T47D (cell line): ENCODE measurements at regions not wholly inside any gene's neighbourhood (a gene's known extent, or its start where the extent isn't known, plus 50 kb on each side); places are given as distances from the start of the nearest gene placed in this dataset.
"Not testable (repeated sequence)": the region's sequence is repeated elsewhere in the genome, so short reads cannot be mapped to it uniquely, and the experiment has no call there.

Experiments
- DNase-seq, 2 experiments: peaks; one replicate each; pipeline versions ENCODE4 v3.0.0 to v3.0.0-alpha.2; 2011 to 2012; ENCODE audit warnings: low read depth in 1 of 2, low spot score in 1 of 2
- JUND ChIP-seq: IDR thresholded peaks from 2 replicates; pipeline ENCODE4 v1.6.1; 2012; ENCODE audit warnings: low read depth
- in situ Hi-C: cut with HindIII; loops from 2 replicates; pipeline ENCODE4 v1.10.0; 2016; ENCODE audit warnings: low sequenced_read_pairs, low pct_unique_long_range_greater_than_20kb

DNA sequence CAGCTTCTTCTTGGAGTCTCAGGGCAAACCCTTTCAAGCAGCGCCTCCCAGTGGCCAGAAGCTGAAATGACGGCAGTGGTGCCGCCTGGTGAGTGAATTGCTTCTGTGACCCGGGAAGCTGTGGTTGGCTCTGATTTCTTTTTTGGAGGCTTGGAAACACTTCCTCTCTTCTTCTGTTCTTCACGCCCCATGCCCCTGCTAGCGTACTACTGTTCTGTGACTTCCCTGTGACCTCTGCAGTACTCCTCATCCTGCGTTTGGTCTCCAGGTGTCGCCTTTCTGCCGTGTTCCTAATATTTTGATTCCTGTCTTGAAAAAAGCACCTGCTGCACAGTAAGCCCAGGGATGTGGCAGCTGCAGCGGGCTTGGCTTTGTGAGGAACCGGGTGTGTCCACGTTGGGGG lies 176.4 kb downstream of the ADRA2C start:
- peak; percentile 9 to 70 for DNase-seq
- in situ Hi-C loops = not testable (repeated sequence)

DNA sequence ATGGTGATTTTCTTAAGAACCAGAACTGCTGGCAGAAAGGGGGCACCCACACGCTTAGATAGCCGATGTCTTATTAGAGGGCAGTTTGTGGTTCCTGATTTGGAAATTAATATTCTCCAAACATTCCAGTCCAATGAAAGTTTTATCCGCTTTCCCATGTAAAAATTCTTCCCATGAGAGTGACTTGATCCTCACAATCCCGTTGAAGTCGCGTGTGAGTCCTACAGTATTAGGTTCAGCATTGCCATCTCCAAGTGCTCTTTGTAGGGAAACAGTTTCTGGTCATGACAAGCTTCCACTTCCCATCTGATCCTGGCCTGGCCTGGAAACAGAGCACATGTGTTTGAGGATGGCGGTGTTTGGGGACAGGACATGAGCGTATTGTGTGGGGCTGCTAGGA lies 176.9 kb downstream of the ADRA2C start:
- DNase-seq, in situ Hi-C loops: not testable (repeated sequence)

DNA sequence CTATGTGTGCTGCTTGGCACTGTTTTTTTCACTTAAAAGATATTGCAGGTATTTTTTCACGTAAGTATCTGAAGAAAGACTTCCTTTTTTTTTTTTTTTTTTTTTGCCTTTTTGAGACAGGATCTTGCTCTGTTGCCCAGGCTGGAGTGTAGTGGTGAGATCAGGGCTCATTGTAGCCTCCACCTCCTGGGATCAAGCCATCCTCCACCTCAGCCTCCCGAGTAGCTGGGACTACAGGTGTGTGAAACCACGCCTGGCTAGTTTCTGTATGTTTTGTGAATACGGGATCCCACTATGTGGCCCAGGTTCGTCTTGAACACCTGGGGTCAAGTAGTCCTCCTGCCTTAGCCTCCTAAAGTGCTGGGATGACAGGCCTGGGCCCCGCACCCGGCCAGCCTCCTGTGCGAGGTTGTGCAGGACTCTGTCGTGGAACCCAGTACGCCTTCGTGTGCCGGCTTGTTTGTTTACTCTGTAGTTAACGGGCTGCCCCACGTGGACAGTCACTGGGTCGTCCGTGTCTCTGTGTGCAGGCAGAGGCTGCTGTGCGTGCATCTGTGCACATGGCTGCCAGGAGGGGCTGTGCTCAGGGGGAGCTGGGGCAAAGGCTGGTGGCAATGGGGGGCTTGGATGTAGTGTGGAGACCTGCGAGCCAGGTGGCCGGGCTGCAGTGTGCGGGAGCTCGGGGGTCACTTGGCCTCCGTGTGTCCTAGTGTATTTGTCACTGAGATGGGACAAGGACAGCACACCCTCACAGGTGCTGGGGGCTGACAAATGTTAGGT lies 179.5 kb downstream of the ADRA2C start:
- in situ Hi-C loops = no loop called here
- DNase-seq = no peak
- TF ChIP-seq JUND = no peak

DNA sequence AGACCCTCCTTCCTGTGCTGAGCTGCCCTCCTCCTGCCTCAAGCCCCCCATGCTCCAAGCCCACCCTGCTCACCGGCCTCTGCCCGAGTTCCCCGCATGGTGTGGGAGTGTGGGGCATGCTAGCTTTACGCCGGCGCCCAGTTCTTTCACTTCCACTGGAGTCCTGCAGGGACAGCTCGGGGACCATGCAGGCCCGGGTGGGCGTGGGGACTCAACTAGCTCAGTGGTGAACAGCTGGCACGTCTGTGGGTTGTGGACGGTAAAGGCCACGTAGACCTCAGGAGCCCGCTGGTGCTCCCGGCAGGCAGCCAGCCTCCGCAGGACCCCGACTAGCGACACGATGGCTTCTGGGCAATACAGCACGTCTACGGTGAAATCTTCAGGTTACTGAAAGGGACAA lies 180.4 kb downstream of the ADRA2C start:
- DNase-seq, in situ Hi-C loops: not testable (repeated sequence)

DNA sequence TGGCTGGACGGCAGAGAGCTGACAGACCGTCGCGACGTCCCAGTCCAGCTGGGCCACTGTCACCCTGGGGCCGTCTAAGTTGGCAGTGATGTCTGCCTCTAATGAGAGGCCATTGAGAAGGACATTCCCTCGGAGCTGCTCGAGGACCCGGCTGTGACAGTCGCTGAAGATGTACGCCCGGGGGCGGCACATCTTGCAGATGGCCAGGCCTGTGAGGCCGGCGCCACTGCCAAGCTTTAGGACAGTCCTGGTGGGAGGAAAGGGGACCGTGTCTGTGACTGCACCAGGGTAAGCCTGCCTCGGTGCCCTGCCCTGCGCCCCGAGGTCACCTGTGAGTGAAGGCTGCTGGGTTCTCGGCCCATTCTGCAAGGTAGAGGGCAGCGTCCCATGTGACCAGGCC lies 181.6 kb downstream of the ADRA2C start:
- in situ Hi-C loops, DNase-seq: not testable (repeated sequence)

DNA sequence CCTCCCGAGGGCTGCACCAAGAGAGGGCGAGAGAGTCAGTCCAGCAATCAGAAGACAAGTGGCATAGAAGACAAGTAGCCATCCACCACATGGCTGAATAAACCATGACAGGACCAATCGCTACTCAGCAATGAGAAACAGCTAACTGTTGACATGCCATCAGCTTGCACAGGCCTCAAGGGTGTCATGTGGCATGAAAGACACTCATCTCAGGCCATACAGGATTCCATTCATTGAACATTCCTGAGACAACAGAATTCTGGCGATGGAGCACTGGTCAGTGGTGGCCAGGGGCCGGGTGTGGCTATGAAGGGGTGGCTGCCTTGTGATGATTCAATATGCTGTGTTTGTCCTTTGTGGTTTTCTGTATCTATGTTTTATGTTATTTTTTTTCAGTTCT lies 182.0 kb downstream of the ADRA2C start:
- DNase-seq, in situ Hi-C loops: not testable (repeated sequence)

DNA sequence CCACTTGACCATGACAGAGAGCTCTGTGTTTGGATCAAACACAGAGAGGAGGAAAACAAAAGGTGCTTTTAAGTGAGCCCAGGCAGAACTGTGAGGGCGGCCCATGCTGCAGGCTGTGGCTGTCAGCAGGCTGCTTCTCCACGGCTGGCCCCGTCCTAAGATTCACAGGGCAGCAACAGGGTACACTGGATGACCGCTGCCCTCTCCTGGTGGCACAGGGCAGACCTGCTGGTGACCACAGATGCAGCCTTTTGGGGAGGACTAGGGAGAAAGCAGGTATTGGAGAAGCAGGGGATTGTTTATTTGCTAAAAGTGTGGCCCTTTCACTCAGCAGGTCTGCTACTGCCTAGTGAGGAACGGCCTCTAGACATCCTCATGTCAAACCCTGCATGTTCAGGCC lies 183.7 kb downstream of the ADRA2C start:
- in situ Hi-C loops = not testable (repeated sequence)
- peak in 1 of 2 experiments; percentile 64 for DNase-seq

DNA sequence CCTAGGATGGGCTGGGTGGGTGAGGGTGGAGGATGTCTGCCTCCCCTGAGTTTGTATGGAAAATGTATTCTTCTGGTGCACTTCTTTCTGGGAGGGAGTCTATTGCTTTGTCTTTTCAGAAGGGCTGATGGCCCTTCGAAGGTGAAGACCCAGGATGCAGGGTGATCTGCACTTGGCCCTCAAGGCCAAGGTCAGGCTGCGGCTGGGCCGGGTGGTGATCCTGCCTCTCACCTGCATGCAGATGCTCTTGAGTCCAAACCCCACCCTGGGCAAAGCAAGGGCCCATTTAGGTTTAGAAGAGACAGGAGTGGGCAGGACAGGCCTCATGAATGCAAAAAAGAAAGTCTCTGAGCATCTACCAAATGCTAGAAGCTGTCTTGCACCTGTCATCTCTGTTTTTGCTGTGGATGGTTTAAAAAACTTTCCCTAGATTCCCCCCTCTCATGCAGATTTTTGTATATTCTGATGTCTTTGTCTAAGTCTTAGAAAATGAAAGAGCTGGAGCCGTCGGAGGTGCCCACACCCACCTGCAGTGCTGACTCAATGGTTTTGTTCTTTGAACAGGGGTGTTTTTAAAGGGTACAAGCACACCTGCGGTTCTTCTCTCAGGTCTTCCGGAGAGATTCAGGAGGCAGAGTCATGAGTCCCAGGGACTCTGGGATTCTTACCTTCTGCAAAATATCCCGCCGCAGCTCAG lies 186.4 kb downstream of the ADRA2C start:
- in situ Hi-C loops, DNase-seq: not testable (repeated sequence)

DNA sequence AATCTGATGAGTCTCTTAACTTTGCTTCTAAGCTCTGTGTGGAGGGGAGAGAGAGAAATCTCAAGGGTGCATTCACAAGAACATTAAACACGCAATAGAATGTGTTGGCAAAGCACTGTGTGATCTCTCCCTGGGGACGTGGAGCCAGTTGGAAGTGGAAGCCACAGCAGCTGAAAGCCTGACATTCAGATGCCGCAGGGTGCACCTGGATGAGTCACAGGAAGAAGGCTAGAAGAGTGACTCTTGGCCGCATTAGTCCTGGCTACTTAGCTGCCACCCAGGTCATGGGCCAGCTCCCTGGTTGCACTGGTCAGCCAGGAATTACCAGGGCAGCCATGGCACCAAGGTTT lies 186.9 kb downstream of the ADRA2C start:
- in situ Hi-C loops = not testable (repeated sequence)
- DNase-seq = peak in 1 of 2 experiments; percentile 18

DNA sequence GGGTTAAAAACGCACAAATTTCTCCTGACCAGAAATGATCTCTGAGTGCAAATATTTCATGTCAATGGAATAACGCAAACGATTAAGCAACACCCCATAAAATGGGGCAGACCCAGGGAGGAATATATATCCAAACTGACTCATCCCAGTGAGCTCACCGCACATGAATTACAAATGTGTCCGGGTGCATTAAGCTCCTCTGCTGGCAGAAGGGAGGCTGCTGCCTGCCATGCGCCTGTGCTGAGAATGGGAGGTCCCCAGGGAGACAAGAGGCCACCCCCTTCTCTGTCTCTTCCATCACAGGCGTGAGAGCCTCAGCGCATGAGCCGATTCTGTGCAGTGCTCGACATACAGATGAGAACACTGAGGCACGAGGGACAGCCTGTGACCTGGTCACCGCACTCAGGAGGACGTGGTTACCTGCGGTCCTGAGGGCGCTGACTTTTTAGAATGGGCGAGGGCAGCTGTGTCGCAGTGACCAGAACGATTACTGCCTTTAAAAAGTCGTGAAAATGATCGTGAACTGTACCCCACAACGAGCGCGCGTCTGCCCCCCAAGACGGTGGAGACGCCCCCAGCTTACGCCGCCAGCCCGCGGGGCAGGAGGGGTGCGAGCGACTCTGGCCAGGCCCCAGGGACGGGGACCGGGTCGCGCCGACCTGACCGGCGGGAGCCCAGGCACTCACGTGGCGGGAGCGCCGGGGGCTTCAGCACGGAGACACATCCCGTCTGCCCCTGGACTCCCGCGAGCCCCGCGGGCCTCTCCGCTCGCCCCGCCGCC lies 188.5 kb downstream of the ADRA2C start:
- peak; percentile 9 to 73 for DNase-seq

DNA sequence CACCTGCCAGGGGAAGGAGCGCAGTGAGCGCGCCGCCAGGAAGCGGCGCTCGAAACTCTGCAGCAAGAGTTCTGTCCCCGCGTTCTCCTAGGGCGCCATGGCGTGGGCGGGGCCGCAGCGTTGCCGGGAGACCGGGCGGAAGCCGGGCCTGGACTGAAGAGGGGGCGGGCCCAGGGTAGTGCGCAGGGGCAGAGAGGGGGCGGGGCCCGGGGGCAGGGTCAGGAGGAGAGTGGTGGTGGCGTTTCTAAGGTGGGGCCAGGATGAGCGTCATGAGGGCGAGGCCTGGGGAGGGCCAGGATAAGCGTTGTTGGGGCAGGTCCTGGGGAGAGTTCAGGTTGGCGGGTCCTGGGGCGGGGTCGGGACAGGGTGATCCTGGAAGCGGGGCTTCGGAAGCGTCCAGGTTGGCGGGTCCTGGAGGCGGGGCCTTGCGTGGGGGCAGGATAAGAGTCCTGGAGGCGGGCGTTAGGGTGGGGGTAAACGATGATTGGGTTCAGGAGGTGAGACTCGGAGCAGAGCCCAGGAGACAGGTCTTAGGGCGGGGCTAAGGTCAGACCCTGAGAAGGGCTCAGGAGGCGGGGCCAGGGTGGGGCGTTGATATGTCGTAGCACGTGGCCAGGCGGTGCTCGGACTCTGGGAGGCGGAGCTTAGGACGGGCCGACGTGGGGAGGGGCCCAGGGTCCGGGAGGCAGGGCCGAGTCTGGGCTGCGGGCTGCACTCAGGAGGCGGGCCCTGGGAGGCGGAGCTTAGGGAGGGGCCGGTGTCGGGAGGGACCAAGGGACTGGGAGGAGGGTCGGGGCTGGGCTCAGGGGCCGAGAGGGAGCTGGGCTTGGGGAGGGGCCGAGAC lies 189.4 kb downstream of the ADRA2C start:
- peak; percentile 58 to 99 for DNase-seq
- in situ Hi-C loops = not testable (repeated sequence)

More for the DNA sequence above, 188.5 kb downstream of the ADRA2C start:
- in situ Hi-C loops = not testable (repeated sequence)

DNA sequence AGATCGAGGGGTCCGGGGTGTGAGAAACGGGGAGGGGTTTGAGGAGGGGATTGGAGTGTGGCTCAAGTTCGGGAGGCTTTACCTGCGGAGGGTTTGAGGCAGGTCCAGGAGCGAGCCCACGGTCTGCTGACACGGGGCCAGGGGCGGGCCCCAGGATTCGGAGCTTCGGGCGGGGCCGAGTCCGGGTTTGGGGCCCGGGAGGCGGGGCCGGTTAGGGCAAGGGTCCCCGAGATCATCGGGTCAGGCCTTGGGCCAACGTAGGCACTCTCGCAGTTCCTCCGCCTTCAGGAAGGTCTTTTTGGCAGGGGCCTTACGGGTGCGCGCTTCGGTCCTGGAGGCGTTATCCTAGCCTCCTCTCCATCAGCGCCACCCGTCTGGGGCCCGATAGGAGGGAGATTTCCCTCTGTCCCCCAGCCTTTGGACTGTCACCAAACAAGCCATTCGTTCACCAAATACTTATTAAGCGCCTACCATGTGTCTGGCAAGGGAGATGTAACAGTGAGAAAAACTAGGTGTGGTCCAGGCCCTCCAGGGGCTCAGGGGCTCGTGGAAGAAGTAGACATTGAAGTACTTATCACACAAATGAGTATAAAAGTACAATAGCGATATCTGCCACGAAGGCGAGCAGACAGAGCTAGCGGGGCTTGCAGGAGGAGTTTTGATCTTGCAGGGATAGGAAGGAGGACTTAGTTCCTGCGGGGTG lies 190.1 kb downstream of the ADRA2C start:
- DNase-seq, in situ Hi-C loops: not testable (repeated sequence)

DNA sequence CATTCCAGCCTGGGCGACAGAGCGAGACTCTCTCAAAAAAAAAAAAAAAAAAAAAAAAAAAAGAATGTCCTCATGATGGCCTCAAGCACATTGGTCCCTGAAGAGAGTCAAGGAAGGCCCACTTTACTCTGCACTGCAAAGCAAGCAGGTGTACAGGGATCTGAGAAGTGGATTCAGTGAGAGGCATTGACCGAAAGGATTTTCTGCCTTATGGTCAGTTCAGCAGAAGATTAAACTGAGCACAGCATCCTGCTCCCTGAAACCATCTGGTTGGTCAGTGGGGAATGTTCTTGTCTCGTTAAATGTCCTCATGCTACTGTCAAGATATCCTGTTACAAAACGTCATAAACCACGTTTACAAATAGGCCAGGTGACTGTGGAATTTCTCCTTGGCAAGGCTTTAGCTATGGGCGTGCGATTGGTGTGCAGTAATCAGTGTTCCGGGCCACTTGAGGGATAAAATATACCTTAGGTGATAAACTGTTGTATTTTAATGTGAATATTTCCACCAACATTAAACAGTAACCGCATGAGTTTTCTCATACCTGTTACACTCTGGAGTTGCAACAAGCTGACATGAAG lies 195.0 kb downstream of the ADRA2C start:
- in situ Hi-C loops = not testable (repeated sequence)
- DNase-seq = peak in 1 of 2 experiments; percentile 25

DNA sequence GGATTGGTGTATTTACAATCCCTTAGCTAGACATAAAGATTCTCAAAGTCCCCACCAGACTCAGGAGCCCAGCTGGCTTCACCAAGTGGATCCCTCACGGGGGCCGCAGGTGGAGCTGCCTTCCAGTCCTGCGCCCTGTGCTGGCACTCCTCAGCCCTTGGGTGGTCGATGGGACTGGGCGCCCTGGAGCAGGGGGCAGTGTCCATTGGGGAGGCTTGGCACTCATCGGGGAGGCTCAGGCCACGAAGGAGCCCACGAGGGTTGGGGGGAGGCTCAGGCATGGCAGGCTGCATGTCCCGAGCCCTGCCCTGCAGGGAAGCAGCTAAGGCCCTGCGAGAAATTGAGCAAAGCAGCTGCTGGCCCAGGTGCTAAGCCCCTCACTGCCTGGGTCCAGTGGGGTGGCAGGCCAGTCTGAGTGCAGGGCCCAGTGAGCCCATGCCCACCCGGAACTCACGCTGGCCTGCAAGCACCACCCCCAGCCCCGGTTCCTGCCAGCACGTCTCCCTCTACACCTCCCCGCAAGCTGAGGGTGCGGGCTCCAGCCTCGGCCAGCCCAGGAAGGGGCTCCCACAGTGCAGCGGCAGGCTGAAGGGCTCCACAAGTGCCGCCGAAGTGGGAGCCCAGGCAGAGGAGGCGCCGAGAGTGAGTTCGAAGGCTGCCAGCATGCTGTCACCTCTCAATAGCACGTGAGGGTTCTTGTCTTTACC lies 198.5 kb downstream of the ADRA2C start:
- in situ Hi-C loops, DNase-seq: not testable (repeated sequence)

DNA sequence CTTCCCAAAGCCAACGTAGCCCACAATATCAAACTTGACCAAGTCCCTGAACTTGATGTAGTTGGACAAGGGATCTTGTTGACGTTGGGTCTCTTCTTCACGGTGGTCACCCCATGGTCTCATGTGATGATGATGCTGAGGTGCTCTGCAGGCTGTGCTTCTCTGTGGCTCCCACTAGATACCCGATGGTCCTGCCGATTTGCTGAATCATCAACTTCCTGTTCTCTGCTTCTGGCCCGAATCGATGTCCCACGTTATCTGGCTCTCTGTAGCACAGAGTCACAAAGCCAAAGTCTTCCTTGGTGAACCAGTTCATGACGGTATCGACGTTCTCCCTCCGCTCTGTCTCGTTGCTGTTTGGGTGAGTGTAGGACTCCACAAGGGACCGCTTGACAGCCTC lies 201.0 kb downstream of the ADRA2C start:
- DNase-seq, in situ Hi-C loops: not testable (repeated sequence)

DNA sequence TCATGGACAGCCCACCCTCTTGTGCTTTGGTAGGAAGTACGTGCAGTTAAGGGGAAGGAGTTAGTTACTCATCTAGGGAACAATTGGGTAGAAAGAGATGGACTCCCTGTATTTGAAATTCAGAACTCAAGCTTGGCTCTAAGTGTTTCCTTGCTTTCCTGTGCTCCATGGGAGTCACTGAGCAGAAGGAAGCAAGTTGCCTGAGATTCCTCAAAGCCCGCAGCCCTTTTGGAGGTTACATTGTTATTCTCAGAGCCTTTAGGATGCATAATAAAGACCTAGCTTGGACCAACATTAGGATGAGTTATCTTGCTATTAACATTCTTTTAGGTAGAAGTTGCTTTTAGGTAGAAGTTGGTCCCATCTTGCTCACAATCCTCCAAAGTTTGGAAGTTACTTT lies 206.4 kb downstream of the ADRA2C start:
- DNase-seq, in situ Hi-C loops: not testable (repeated sequence)
